ENCODE measurements at regions not wholly inside any gene's neighbourhood (a gene's known extent, or its start where the extent isn't known, plus 50 kb on each side); places are given as distances from the start of the nearest gene placed in this dataset.

GRCh38 chr14:54314365-54315104 lies 82.3 kb upstream of the CDKN3 start:
- TF ChIP-seq CTCF (IDR thresholded peaks at IDR 0.05; ENCODE audit: control insufficient read depth, extremely low read depth, insufficient read depth) = no peak
- no peak for DNase-seq (ENCODE audit: low read depth)
- no peak overlapping the region for H3K4me3 ChIP-seq (ENCODE audit: low read depth, low read length)

GRCh38 chr14:54316652-54317051 lies 80.2 kb upstream of the CDKN3 start:
- no peak for DNase-seq (ENCODE audit: low read depth)
- no peak for TF ChIP-seq CTCF (IDR thresholded peaks at IDR 0.05; ENCODE audit: control insufficient read depth, extremely low read depth, insufficient read depth)
- H3K4me3 ChIP-seq (ENCODE audit: low read depth, low read length) = no peak overlapping the region

GRCh38 chr14:54317391-54317790 lies 79.4 kb upstream of the CDKN3 start:
- TF ChIP-seq CTCF (IDR thresholded peaks at IDR 0.05; ENCODE audit: control insufficient read depth, extremely low read depth, insufficient read depth) = no peak
- H3K4me3 ChIP-seq (ENCODE audit: low read depth, low read length) = no peak overlapping the region
- no peak for DNase-seq (ENCODE audit: low read depth)

- DNase-seq (ENCODE audit: low read depth) = no peak
- no peak for TF ChIP-seq CTCF (IDR thresholded peaks at IDR 0.05; ENCODE audit: control insufficient read depth, extremely low read depth, insufficient read depth)
- H3K4me3 ChIP-seq (ENCODE audit: low read depth, low read length) = no peak overlapping the region
These were observed 74.6 kb upstream of the CDKN3 start for GRCh38 chr14:54322246-54322645.

- no peak for TF ChIP-seq CTCF (IDR thresholded peaks at IDR 0.05; ENCODE audit: control insufficient read depth, extremely low read depth, insufficient read depth)
- H3K4me3 ChIP-seq (ENCODE audit: low read depth, low read length) = no peak overlapping the region
- no peak for DNase-seq (ENCODE audit: low read depth)
These were observed 74.0 kb upstream of the CDKN3 start for GRCh38 chr14:54322701-54323337.

- no peak for DNase-seq (ENCODE audit: low read depth)
- no peak overlapping the region for H3K4me3 ChIP-seq (ENCODE audit: low read depth, low read length)
- TF ChIP-seq CTCF (IDR thresholded peaks at IDR 0.05; ENCODE audit: control insufficient read depth, extremely low read depth, insufficient read depth) = no peak
These were observed 71.0 kb upstream of the CDKN3 start for GRCh38 chr14:54325766-54326165.
